ENCODE measurements at regions not wholly inside any gene's neighbourhood (a gene's known extent, or its start where the extent isn't known, plus 50 kb on each side); places are given as distances from the start of the nearest gene placed in this dataset.

GRCh38 chr3:144045766-144046165 is 74.1 kb downstream of the DIPK2A start:
- no peak for DNase-seq (ENCODE audit: low spot score)
- peaks cover 0 to 6% (median 4%) of the 10 kb centered on the region in 4 donors for H3K4me1 ChIP-seq (ENCODE audit: control insufficient read depth in 4 of 4, insufficient read depth in 4 of 4, low read length in 3 of 4)
- TF ChIP-seq HNF4G (IDR thresholded peaks at IDR 0.05) (no peak), FOXA2 (IDR thresholded peaks at IDR 0.05) (no peak), REST (IDR thresholded peaks at IDR 0.05) (no peak), EGR1 (IDR thresholded peaks at IDR 0.05; ENCODE audit: low read depth in 2 of 2) (no peak)
- no peaks in the 10 kb centered on the region for H3K9me3 ChIP-seq (ENCODE audit: control insufficient read depth in 4 of 4, low read length in 3 of 4)
- no peak overlapping the region for H3K9ac ChIP-seq (ENCODE audit: low read depth in 1 of 2, low read length in 2 of 2)
- H3K4me3 ChIP-seq (ENCODE audit: low read depth in 1 of 3, low read length in 3 of 3), result no peak overlapping the region
- H3K27me3 ChIP-seq (ENCODE audit: control insufficient read depth in 4 of 4, insufficient read depth in 4 of 4, low read length in 3 of 4), result no peaks in the 10 kb centered on the region
- no peaks in the 10 kb centered on the region for H3K36me3 ChIP-seq (ENCODE audit: control insufficient read depth in 4 of 4, insufficient read depth in 3 of 4, low read depth in 1 of 4, low read length in 3 of 4)
- H3K27ac ChIP-seq (ENCODE audit: low read depth in 1 of 2, low read length in 2 of 2), result no peak overlapping the region
- WGBS, result 75% methylated on average over 1 of the region's 1 CpG

GRCh38 chr3:144049374-144049773 is 77.8 kb downstream of the DIPK2A start:
- Histone ChIP-seq H3K4me3 (ENCODE audit: low read depth in 1 of 3, low read length in 3 of 3) (no peak overlapping the region), H3K4me1 (ENCODE audit: control insufficient read depth in 4 of 4, insufficient read depth in 4 of 4, low read length in 3 of 4) (peaks cover 0 to 3% (median 0%) of the 10 kb centered on the region in 4 donors), H3K36me3 (ENCODE audit: control insufficient read depth in 4 of 4, insufficient read depth in 3 of 4, low read depth in 1 of 4, low read length in 3 of 4) (no peaks in the 10 kb centered on the region), H3K27me3 (ENCODE audit: control insufficient read depth in 4 of 4, insufficient read depth in 4 of 4, low read length in 3 of 4) (no peaks in the 10 kb centered on the region), H3K27ac (ENCODE audit: low read depth in 1 of 2, low read length in 2 of 2) (no peak overlapping the region), H3K9ac (ENCODE audit: low read depth in 1 of 2, low read length in 2 of 2) (no peak overlapping the region), H3K9me3 (ENCODE audit: control insufficient read depth in 4 of 4, low read length in 3 of 4) (no peaks in the 10 kb centered on the region)
- WGBS, result 87% methylated on average over 5 of the region's 5 CpGs
- DNase-seq (ENCODE audit: low spot score), result no peak
- TF ChIP-seq TAF1 (conservative IDR thresholded peaks at IDR 0.05) (no peak), ZBTB33 (IDR thresholded peaks at IDR 0.05) (no peak)

GRCh38 chr3:144051211-144051610 is 79.6 kb downstream of the DIPK2A start:
- Histone ChIP-seq H3K9me3 (ENCODE audit: control insufficient read depth in 4 of 4, low read length in 3 of 4) (no peaks in the 10 kb centered on the region), H3K27ac (ENCODE audit: low read depth in 1 of 2, low read length in 2 of 2) (no peak overlapping the region), H3K4me1 (ENCODE audit: control insufficient read depth in 4 of 4, insufficient read depth in 4 of 4, low read length in 3 of 4) (peaks cover 0 to 11% (median 3%) of the 10 kb centered on the region in 4 donors), H3K4me3 (ENCODE audit: low read depth in 1 of 3, low read length in 3 of 3) (no peak overlapping the region), H3K36me3 (ENCODE audit: control insufficient read depth in 4 of 4, insufficient read depth in 3 of 4, low read depth in 1 of 4, low read length in 3 of 4) (no peaks in the 10 kb centered on the region), H3K9ac (ENCODE audit: low read depth in 1 of 2, low read length in 2 of 2) (no peak overlapping the region), H3K27me3 (ENCODE audit: control insufficient read depth in 4 of 4, insufficient read depth in 4 of 4, low read length in 3 of 4) (no peaks in the 10 kb centered on the region)
- no peak for DNase-seq (ENCODE audit: low spot score)
- TF ChIP-seq SP1 (IDR thresholded peaks at IDR 0.05) (no peak), HNF4A (conservative IDR thresholded peaks at IDR 0.05) (no peak), EGR1 (IDR thresholded peaks at IDR 0.05; ENCODE audit: low read depth in 2 of 2) (no peak), FOXA1 (IDR thresholded peaks at IDR 0.05) (no peak), REST (IDR thresholded peaks at IDR 0.05) (no peak), RXRA (IDR thresholded peaks at IDR 0.05) (no peak), GABPA (IDR thresholded peaks at IDR 0.05 in 1 of 2, conservative IDR thresholded peaks at IDR 0.05 in 1 of 2) (no peak), ZBTB33 (IDR thresholded peaks at IDR 0.05) (no peak), MAX (IDR thresholded peaks at IDR 0.05) (no peak), JUND (IDR thresholded peaks at IDR 0.05) (no peak), TAF1 (conservative IDR thresholded peaks at IDR 0.05) (no peak), ATF3 (IDR thresholded peaks at IDR 0.05) (no peak), HNF4G (IDR thresholded peaks at IDR 0.05) (no peak)
